CD1c-positive myeloid dendritic cell (primary cell): ENCODE measurements at regions not wholly inside any gene's neighbourhood (a gene's known extent, or its start where the extent isn't known, plus 50 kb on each side); places are given as distances from the start of the nearest gene placed in this dataset.

Experiments
- DNase-seq: peaks from one replicate; pipeline ENCODE4 v3.0.0-alpha.2; 2016; ENCODE audit errors: extremely low spot score

GRCh38 chr18:38933322-38933721 lies 1367.7 kb upstream of the CELF4 start:
- DNase-seq, result no peak

GRCh38 chr18:38932752-38933151 lies 1367.2 kb upstream of the CELF4 start:
- no peak for DNase-seq

DNA sequence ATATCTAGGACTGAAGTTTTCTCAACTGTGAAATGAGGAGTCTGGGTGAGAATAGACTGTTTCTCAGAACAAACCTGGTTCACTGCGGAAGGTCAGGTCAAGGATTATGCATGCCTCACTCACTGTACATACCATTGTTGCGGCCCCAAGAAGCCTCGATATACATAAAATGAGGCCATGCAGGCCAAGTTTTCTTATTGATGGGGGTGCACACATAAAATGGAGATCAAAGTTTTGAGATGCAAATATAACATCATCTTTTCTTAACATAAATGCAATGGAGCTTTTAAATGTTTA lies 1366.1 kb upstream of the CELF4 start:
- DNase-seq, result no peak

DNA sequence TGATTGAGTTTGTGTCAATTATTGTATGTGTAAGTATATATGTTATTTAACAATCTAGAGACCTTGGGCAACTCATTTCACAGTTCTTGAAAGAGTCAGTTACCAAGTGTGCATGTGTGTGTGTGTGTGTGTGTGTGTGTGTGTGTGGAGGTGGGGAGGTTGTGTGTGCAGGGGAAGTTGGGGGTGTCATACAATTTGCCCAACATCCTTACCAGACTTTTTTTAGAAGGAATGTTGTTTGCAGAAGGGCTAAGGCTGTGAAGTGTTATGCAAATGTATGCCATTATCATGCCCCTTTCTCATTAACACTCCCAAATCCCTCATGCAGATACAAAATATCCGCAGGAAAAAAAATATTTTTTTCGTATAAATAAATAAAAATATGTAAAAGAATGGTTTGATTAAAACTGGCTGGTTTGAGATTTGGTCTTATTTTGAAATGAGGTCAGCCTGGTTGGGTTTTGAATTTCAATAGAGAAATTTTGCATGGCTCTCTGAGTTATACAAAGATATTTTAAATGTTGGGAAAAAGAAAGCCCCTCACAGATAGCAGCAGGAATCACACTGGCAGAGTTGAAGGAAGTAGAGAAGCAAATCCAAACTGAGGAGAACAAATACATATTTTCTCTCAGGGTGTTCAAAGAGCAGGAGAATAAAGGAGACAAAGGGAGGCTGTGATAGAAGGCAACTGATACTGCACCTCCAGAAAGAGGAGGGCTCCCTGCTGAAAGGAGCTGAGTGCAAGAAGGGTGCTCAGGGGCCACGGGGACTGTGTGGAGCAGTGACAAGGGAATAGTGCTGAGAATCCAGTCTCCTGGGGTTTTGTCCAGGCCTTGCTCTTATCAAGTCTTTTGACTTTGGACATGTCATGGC lies 1365.5 kb upstream of the CELF4 start:
- no peak for DNase-seq

DNA sequence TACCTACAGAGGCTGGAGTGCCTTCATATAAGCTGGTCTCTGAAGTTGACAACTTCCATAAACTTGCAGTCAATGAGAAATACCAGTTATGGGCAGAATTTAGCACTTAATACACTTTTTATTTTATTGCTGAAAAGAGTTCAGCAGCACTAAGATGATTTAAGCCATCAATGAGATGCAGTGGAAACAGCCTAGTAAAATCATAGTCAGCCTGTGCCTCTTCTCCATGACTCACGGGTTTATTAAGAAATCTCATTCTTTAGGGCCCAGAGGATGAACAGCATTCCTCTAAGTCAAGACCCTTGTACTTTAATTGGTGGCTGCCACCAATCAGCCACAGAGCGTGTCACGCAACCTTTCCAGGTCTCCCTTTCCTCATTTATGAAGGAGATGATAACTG lies 1357.9 kb upstream of the CELF4 start:
- no peak for DNase-seq

DNA sequence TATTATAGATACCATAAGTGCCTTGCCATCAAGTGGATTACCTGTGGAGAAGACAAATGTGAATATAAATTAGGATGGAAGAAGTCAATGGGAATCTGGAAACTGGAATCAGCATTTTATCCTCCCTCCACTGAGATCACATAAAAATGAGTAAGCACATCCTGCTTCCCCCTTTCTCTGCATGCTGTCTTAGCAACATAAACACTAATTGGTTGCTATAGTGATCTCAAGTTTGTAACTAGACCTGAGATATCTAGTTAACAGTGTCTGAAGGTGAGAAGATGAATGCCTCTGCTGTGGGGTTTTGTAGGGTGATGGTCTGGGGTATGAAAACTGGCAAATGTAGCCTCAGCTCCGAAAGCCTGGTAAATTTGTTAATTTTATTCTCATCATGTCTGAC lies 1357.5 kb upstream of the CELF4 start:
- DNase-seq, result no peak

DNA sequence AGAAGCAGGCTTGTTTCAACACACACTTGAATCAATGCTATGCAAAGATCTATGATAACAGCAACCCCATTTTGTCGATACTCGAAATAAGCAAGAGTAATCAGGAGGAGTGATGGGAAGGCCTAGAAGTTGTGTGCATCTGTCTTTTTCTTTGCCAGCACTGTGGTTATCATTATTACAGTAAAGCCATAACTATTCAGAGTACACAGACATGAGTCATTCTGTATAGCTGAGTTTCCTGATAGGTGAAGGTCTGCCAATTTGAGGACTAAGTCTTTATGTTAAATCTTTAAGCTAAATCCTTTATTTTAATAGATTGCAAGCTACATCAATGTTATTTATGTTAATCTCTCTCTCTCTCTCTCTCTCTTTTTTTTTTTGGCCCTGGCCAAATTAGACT lies 1344.4 kb upstream of the CELF4 start:
- DNase-seq, result no peak

GRCh38 chr18:38902796-38903195 lies 1337.2 kb upstream of the CELF4 start:
- DNase-seq, result no peak

DNA sequence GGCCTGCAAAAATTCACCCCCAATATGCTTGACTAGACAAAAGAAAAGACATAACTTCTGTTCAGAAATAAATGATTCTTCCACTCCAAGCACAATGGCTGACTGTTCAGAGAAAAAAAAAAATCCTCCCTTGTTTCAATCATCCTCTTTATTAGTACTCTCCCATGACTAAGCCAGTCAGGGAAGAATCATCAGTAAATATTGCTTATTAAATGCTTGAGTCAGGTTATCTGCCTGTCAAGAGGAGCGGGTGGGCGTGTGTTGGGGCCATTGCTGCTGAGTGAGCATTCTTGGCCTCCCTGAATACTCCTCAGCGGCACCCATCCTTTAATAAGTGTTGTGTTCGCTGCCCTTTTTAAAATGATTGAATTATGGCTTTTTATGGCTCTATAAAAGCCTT lies 1334.8 kb upstream of the CELF4 start:
- no peak for DNase-seq

GRCh38 chr18:38900031-38900430 lies 1334.4 kb upstream of the CELF4 start:
- DNase-seq, result no peak

DNA sequence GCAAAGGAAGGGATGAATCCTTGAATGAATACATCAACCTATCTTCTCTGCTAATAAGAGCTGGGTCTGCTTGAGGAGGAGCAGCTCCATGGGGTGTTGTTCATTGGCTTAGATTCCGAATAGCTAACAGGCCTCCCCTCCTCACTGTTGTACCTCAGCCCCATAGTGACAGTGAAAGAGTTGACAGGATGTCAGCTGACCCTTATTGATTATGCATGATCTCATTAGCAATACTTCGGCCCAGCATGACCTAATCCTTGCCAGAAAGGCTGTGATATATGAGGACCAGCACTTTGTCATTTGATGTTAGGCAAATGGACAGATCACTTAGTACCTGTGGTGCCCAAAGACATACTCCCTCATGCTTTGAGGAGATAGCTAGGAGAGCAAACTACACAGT lies 1333.7 kb upstream of the CELF4 start:
- DNase-seq, result no peak

GRCh38 chr18:38898167-38898566 lies 1332.6 kb upstream of the CELF4 start:
- DNase-seq, result no peak

DNA sequence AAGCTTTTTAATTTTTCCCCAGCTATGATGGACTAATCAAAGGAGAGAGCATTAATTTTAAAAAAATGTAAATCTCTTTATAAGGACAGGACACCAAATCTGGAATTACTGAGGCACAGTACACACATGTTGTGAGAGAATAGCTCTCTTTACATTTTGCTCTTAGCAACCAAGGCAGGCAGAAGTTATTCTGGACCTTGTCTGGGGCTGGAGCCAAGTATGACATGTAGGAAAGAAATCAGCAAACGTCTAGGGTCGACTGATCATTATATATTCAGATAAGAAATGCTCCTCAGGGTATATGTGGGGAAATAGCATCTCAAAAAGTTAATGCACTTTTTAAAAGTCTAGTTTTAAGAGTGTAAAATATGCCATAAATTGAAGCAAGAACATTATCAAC lies 1330.0 kb upstream of the CELF4 start:
- DNase-seq, result no peak

DNA sequence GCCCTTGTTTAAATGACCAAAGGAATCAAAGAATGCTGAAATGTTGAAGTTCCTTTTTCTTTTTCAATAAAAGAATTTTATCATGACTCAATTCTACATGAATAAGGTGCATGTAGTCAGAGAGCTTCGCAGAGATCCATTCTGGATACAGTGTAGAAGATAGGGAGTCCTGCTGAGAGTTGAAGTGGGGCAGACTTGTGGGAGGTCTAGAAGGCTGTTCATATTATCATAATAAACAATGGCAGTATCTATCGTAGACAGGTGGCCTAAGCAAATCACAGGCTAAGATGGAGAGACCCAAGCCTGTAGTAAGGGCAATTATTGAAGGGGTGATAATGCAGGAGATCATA lies 1322.0 kb upstream of the CELF4 start:
- no peak for DNase-seq

- no peak for DNase-seq
Measured at GRCh38 chr18:38886861-38887670, 1321.5 kb upstream of the CELF4 start.

DNA sequence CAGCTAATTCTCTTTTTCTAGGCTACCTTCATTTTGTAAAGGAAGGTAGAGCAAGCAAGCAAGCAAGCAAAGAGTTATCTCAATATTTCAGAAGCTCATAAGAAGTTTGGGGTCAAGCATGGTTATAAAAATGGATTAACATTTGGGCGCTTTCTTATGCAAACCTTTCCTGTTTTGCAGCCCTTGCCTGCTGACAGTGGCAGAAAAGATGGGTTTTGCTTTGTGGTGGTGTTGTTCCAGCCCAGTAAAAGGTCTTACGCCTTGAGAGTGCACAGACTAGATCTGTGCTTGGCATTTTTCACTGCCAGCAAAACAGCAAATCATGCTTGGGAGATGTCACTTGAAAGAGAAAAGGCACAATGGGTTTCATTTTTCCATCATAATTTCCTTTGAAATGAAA lies 1320.6 kb upstream of the CELF4 start:
- no peak for DNase-seq

DNA sequence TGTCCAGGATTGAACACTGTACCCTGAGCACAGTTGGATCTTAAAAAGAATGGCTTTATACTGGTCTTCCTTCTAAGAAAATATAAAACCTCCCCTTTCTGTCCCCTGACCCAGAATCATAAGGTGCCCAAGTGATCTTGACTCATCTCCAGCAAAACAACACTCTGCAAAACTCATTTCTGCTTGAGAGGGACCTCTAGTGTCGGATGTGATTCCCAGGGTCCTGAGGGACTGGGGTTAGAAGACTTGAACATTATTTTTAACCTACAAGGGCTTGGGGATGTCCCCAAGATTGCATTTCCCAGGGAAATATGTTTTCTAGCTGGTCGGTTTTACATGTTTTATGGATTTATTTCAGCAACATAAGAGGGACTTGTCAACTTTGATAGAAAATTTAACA lies 1318.5 kb upstream of the CELF4 start:
- no peak for DNase-seq

- no peak for DNase-seq
Measured at GRCh38 chr18:38883111-38883510, 1317.5 kb upstream of the CELF4 start.

DNA sequence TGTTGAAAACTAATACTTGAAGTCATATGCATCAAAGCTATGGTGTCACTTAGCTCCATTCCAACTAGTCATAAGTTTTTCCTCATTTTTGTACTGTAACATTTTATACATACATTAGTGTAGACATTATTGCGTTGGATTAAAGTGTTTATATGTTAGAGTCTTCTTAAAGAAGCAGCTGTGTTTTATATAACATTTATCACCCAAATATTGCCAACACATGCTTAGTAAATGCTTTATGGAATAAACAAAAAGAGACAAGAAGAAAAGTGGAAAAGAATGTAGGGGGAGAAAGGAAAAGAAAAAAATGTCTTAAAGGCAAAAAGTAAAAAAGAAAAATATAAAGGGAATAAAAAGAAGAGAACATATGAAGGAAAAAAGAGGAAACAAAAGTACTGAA lies 1314.3 kb upstream of the CELF4 start:
- no peak for DNase-seq

DNA sequence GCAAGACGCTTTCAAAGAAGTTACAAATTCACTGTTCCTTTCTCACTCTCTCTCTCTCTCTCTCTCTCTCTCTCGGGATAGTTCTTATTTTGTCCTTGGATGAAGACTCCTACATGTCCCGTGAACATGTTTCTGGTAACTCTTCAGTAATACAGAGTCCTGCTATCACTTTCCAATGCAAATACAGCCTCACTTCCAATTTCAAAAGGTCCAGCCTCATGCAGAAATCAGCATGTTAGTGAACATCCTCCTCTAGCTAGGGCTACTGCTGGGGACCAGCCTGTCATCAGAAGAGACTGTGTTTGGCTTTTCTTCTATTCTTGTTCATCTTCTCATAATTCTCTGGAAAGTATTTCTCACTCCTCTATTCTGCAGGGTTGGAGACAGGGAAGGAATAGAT lies 1306.7 kb upstream of the CELF4 start:
- no peak for DNase-seq

- no peak for DNase-seq
Measured at GRCh38 chr18:38868757-38869156, 1303.2 kb upstream of the CELF4 start.

DNA sequence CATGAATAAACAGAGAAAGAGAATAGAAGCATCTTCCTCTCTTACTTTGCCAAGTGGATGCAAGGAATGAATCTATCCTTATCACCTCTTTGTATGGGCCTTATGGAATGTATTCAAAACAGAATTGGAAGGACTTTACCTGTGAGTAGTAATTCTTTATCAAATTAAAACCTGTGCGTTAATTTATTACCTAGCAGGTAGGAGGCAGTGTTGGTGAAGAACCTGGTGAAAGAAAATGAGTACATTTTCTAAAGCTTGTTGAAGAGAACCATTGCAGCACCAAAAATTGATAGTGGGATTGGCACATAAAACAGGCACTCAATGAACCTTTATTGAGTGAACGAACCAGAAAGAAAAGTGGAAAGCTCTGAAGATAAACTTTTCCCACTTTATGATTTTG lies 1302.1 kb upstream of the CELF4 start:
- no peak for DNase-seq

GRCh38 chr18:38851526-38851925 lies 1285.9 kb upstream of the CELF4 start:
- DNase-seq, result no peak

DNA sequence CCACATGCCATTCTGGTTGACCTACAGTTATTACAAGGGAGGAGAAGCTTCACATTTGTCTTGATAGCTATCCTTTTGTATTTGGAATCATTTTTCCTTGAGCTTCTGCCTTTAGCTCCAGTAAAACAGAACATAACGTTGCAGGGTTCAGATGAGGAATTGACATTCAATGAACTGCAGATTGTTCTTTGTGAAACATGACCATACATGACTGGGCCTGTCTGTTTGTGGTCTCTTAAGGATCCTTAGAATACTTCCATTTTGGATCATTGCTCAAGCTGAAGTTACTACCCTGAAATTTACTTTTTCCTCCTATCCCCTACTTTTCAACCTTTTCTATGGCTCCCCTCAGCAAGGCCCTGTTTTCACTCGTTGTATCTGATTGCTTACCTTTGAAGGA lies 1281.7 kb upstream of the CELF4 start:
- no peak for DNase-seq
